ENCODE measurements at regions not wholly inside any gene's neighbourhood (a gene's known extent, or its start where the extent isn't known, plus 50 kb on each side); places are given as distances from the start of the nearest gene placed in this dataset.

- TF ChIP-seq CTCF (IDR thresholded peaks at IDR 0.05) (no peak), POLR2A (IDR thresholded peaks at IDR 0.05) (no peak), POLR2AphosphoS5 (IDR thresholded peaks at IDR 0.05) (no peak), EP300 (IDR thresholded peaks at IDR 0.05) (no peak)
Observed at GRCh38 chr10:80976658-80977057, 439.0 kb downstream of the SH2D4B start.

Measured in stomach (tissue), 4 donors.